ENCODE measurements at regions not wholly inside any gene's neighbourhood (a gene's known extent, or its start where the extent isn't known, plus 50 kb on each side); places are given as distances from the start of the nearest gene placed in this dataset.
"Not testable (repeated sequence)": the region's sequence is repeated elsewhere in the genome, so short reads cannot be mapped to it uniquely, and the experiment has no call there.

- not testable (repeated sequence) for DNase-seq
Measured at GRCh38 chr21:18096413-18096812, 148.2 kb upstream of the CHODL start.

GRCh38 chr21:18089786-18090185, 154.8 kb upstream of the CHODL start:
- DNase-seq, result no peak

GRCh38 chr21:18070392-18070791, 174.2 kb upstream of the CHODL start:
- no peak for DNase-seq

GRCh38 chr21:18069875-18070274, 174.8 kb upstream of the CHODL start:
- DNase-seq, result no peak

GRCh38 chr21:18060402-18060801, 184.2 kb upstream of the CHODL start:
- no peak for DNase-seq

GRCh38 chr21:18058731-18059398, 185.8 kb upstream of the CHODL start:
- DNase-seq, result no peak

GRCh38 chr21:18053151-18053550, 191.5 kb upstream of the CHODL start:
- DNase-seq, result no peak

GRCh38 chr21:18049461-18049860, 195.2 kb upstream of the CHODL start:
- DNase-seq, result peak; percentile 88

GRCh38 chr21:18041012-18041411, 203.6 kb upstream of the CHODL start:
- DNase-seq, result peak; percentile 63

- DNase-seq, result no peak
Measured at GRCh38 chr21:18030248-18030647, 211.1 kb upstream of the C21orf91 start.

GRCh38 chr21:18026359-18026758, 207.2 kb upstream of the C21orf91 start:
- DNase-seq, result peak; percentile 10

- DNase-seq, result no peak
Measured at GRCh38 chr21:18023711-18024110, 204.6 kb upstream of the C21orf91 start.

GRCh38 chr21:18023157-18023556, 204.0 kb upstream of the C21orf91 start:
- DNase-seq, result peak; percentile 10

GRCh38 chr21:18007121-18007520, 188.0 kb upstream of the C21orf91 start:
- DNase-seq, result no peak

- no peak for DNase-seq
Measured at GRCh38 chr21:18006691-18007090, 187.5 kb upstream of the C21orf91 start.

- DNase-seq, result no peak
Measured at GRCh38 chr21:18002393-18002792, 183.2 kb upstream of the C21orf91 start.

- DNase-seq, result no peak
Measured at GRCh38 chr21:18000981-18001686, 182.0 kb upstream of the C21orf91 start.

GRCh38 chr21:17998599-17998998, 179.4 kb upstream of the C21orf91 start:
- not testable (repeated sequence) for DNase-seq

- no peak for DNase-seq
Measured at GRCh38 chr21:17989780-17990179, 170.6 kb upstream of the C21orf91 start.

- DNase-seq, result no peak
Measured at GRCh38 chr21:17988102-17988437, 168.9 kb upstream of the C21orf91 start.

GRCh38 chr21:17987382-17988101, 168.4 kb upstream of the C21orf91 start:
- DNase-seq, result no peak

GRCh38 chr21:17981060-17981740, 162.0 kb upstream of the C21orf91 start:
- no peak for DNase-seq

GRCh38 chr21:17979763-17980162, 160.6 kb upstream of the C21orf91 start:
- DNase-seq, result no peak

- no peak for DNase-seq
Measured at GRCh38 chr21:17978895-17979294, 159.7 kb upstream of the C21orf91 start.
